ENCODE measurements at regions not wholly inside any gene's neighbourhood (a gene's known extent, or its start where the extent isn't known, plus 50 kb on each side); places are given as distances from the start of the nearest gene placed in this dataset.
"Not testable (repeated sequence)": the region's sequence is repeated elsewhere in the genome, so short reads cannot be mapped to it uniquely, and the experiment has no call there.

DNA sequence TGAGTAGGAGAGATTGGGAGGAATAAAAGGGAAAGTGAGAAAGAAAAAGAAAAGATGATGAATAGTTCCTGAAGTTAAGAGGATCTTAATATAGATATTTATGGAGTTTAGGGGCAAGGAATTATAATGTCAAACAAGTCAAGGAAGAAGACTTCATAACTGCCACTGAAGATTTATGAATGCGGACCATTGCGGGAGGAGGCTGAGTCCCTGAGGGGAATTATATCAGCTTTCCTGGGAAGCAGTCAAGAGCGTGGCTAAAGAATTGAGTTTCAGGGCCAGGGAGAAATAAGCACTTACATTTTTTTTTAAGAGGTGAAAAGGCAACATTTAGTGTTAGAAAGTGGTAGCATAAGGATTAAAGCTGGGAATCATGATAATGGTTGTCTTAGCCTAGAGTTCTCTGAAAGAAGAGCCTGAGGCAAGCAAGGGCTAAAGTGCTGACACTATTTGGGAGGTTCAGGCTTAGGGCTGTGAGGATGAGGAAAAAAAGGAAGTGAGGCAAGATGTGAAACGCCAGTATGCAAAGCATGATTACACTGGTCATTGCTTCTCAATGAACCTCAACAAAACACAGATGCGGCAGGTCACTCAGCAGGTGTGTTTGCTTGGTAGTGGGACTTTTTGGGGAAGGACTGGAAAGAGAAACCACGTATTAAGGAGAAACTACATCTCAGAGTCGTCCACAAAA is 217.1 kb downstream of the SLC4A3 start:
- DNase-seq, result no peak

DNA sequence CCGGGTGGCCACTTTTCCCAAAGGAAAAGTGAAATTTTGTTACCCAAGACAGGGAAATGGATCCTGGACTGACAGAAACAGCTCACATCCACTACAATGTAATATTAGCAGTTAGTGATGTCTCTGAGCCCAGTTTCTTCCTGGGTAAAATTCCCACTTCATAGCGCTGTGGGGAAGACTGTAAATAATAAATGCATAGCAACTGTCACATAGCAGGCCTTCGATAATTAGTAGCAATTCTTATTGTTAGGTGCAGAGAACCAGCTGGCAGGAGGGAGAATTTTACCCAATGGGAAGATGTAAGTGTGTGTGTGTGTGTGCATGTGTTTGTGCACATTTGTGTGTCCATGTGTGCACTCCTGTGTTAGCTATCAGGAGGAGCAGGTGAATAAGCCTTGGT is 221.5 kb downstream of the SLC4A3 start:
- no peak for DNase-seq

DNA sequence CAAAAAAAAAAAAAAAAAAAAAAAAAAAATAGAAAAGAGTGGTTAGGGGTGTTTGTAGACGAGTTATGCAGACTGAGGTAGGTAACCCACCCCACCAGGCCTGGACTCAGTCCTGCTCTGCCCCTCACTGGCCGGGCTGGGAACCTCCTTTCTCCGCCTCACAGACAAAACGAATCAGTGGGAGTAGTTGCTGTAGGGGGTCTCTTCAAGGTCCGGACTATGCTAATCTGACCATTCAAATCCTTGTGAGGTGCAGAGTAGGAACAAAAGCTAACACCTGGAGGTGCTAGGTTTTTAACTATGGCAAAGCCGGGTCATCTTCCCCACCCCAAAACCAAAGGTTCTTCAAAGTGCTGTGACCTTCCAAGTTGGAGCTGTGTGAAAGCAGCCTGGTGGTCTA is 223.7 kb downstream of the SLC4A3 start:
- DNase-seq, result no peak

DNA sequence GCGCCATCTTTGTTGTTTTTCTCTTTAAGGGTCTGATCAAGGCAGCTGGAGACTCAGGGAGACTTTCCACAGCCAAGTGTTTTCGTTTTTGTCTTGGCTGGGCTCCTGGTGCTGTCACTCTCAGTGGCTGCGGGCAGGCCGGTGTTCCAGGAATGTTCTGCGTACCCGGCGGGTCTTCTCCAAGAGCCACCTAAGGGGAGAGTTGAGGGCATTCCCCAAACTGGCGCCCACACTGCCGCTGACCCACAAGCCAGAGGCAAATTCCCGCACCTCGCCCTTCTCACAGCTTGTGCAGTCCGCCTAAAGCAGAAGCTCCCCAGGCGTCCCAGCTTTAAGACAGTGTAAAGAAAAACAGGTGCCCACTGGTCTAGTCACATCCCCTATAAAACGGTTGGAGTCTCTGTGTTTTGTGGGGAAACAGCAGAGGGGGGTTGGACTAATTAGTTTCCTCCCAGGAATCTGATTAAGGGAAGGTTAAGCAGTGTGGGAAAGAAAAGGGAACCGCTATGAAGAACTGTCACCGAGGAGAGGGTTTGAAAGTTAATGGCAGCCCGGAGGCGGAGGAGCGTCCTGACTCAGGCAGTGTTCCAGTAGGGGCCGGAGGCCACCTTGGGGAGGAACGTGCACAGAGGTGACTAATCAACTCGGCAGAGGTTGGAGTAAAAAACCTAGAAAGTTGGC is 224.5 kb downstream of the SLC4A3 start:
- peak; percentile 62 for DNase-seq

DNA sequence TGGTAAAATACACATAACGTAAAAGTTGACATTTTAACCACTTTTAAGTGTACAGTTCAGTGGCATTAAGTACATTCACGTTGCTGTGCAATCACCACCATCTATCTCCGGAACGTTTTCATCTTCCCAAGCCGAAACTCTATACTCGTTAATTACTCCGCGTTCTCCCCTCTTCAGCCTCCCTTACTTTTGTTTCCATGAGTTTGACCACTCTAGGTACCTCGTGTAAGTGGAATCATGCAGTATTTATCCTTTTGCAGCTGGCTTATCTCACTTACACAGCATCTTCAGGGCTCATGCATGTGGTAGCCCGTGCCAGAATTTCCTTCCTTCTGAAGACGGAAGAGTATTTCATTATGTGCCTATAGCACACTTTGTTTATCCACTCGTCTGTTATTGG is 225.2 kb downstream of the SLC4A3 start:
- DNase-seq, result no peak

DNA sequence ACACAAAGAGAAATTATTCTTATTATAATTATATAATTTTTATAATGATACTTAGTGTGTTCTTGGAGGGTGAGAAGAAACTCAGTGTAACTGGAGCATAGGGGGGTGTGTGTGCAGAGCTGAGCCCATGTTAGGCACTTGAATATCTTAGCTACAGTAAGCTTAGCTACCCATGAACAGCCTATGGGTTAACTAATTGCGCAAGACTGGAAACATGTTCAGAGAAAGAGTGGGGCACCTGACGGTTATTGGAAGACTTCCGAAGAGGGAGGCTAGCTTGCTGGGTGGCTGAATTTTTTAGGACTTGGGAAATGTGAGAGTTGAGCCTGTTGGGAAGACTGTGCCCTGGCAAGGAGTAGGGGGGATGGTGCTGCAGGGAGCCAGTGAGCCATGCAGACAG is 229.2 kb downstream of the SLC4A3 start:
- DNase-seq, result no peak

DNA sequence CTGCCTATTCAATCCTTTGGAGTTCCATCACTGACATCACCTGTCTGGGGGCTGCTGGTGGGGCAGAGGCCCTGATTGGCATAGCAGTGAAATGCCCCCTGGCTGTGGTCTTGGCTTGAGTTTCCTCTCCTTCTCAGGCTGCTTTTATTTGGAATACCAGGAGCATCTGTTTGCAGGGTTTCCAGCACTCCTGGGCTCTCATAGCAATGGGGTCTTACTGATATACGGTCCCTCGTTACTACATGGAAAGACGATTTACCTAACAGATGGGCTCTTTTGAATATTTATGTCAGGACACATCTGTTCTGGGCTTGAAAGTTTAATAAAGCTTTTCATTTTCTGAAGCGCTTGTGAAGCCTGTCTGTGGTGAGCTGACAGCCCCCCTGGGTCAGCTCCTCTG is 230.3 kb downstream of the SLC4A3 start:
- DNase-seq, result no peak

DNA sequence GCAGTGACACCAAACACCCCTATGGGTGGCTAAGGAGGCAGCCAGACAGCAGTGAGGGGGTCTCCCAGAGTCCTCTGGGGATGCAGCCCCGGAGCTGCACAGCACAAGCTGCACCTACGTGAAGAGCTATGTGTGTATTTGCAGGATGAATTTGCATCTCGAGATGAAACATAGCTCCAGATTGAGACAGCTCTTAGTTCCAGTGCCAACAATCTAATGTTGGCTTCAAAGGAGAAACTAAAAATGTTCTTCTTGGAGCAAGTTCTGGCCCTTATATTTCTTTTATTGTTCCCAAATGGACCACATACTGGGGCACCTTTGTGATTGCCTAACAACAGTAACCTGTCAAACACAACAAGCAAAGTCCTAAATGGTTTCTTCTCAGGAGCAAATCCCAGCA is 233.9 kb downstream of the SLC4A3 start:
- DNase-seq, result no peak

DNA sequence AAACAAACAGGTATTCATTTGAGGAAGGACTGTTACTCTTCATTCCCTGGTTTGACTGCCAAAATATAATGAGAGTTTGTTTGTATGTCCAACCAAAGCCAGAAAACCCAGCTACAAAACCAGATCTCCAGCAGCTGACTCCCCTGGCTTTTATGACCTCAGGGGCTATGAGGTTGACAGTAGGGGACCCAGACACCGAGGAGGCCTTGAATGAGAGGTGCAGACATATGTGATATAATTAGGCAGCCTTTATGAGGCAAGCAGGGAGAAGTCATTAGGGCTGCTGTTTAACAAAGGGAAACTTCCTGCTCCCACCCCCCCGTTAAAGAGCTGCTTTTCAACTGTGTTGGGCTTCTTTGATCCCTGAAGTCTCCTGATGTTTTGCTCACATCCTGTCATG is 236.7 kb downstream of the SLC4A3 start:
- DNase-seq, result no peak

DNA sequence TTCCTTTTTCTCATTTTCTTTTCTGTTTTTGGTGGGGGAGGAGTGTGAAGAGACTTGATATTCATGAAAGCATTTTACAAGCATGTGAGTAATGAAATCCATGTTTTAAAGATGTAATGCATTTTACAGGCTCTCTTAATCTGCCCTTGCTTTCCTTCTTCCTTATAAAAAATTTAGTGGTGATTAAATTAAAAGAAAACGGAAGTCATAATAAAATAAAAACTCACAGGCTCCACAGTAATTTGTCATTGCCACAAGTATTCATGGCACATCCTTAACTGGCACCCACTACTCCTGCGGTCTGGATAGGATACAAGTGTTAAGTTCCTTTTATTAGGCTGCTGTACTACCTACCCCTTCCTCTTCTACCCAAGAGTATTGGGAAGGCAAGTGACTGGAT is 241.2 kb downstream of the SLC4A3 start:
- no peak for DNase-seq

DNA sequence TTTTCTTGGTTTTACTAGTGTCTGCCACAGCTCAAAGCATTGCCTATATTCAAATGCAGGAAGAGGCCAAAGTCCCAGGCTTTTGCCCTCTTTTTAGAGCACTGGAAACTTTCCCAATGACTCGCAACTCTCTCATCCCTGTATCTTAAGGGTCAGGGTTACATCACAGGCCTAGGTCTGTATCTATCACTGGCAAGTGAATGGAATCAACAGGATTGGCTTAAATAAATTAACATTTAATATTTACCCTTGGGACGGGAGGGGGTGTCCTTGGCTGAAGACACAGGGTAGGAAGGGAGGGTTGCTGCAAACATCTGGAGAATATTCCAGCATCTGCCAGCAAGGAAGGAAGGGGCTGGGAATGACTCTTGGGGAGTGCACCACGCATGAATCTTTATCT is 242.6 kb downstream of the SLC4A3 start:
- no peak for DNase-seq

DNA sequence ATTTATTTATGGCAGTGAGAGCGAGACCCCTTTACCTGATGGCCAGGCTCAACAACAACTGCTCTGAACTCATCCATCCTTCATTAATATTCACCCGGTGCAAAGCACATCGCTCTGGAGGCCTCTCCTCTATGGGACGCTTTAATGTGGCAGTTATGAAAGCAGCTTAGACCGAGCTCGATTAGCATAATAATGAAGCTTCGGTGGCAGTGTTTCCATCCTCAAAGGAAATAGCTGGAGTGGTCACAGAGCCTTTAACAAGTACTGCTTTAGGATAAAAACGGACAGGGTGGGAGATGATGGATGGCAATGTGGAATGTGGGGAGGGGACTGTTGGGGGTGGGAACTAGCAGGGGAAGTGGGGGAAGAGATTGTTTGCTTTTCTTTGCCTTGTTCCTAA is 243.9 kb downstream of the SLC4A3 start:
- DNase-seq, result peak; percentile 56

DNA sequence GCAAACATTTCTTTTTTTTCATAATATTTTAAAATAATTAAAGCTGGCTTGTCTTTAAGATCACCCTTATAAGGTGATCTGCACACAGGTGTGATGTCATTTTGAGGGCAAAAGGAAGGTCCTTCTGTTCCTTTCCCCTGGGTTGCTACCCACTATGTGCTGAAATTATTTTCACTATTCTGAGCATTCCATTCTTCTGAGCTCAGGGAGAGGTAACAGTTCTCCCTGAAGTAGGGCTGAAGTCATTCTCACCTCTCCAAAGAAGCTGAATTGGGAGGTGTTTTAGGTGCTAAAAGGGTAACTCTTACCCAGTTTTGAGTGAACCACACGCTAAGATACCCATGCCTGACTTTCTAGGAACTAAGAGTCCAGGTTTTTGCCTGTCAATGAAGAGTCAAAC is 247.6 kb downstream of the SLC4A3 start:
- no peak for DNase-seq

DNA sequence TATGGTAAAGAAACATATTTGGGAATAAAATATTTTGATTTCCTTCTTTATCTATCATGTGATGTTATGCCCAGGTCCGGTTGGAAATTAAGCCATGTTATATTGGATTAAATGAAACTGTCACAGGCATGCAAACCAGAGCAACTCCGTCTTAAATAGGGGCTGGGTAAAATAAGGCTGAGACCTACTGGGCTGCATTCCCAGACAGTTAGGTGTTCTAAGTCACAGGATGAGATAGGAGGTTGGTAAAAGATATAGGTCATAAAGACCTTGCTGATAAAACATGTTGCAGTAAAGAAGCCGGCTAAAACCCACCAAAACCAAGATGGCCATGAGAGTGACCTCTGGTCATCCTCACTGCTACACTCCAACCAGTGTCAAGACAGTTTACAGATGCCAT is 248.6 kb downstream of the SLC4A3 start:
- DNase-seq, result not testable (repeated sequence)

DNA sequence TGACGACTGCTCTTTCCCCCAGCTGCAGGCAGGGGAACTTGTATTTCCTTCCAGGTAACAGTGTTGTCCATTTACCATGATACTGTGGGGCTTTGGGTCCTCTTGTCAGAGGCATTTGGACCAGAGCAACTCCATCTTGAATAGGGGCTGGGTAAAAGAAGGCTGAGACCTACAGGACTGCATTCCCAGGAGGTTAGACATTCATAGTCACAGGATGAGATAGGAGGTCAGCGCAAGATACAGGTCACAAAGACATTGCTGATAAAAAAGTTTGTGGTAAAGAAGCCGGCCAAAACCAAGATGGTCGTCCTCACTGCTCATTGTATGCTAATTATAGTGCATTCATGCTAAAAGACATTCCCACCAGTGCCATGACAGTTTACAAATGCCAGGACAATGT is 249.5 kb downstream of the SLC4A3 start:
- DNase-seq, result no peak

DNA sequence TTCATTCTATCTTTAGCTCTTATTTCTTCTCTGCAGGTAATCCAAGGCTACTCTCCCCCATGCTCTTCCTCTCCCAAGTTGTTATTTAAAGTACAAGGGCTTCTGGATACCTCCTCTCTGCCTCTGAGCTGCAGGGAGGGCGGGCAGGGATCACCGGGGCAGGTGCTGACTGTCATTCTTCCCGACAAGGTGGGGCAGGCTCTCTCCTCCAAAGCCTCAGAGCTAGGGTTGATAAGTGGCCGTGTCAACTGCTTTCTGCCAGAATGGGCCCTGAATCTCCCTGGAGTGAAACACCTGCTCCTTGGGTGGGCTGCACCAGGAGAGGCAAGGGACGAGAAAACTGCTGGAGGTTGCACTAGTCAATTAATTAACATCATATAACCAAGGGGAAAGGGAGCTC is 250.3 kb downstream of the SLC4A3 start:
- no peak for DNase-seq

DNA sequence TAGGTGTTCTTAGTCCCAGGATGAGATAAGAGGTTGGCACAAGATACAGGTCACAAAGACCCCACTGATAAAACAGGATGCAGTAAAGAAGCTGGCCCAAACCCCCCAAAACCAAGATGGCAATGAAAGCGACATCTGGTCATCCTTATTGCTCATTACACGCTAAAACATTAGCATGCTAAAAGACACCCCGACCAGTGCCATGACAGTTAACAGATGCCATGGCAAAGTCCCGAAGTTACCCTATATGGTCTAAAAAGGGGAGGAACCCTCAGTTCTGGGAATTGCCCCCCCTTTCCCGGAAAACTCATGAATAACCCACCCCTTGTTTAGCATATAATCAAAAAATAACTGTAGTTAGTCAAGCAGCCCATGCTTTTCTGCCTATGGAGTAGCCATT is 251.1 kb downstream of the SLC4A3 start:
- DNase-seq, result no peak

DNA sequence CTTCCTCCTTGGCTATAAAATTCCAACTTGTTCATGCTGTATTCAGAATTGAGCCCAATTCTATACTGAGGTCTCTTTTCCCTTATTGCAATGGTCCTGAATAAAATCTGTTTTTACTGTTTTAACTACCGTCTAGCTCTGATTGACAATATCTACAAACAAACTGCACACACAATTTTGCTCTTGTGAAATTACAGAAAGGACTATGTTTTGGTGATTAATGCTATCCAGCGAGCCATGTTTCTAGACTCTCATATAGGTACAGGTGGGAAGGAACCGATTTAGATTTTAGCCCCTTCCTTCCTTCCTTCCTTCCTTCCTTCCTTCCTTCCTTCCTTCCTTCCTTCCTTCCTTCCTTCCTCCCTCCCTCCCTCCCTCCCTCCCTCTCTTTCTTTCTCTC is 254.4 kb downstream of the SLC4A3 start:
- DNase-seq, result no peak

DNA sequence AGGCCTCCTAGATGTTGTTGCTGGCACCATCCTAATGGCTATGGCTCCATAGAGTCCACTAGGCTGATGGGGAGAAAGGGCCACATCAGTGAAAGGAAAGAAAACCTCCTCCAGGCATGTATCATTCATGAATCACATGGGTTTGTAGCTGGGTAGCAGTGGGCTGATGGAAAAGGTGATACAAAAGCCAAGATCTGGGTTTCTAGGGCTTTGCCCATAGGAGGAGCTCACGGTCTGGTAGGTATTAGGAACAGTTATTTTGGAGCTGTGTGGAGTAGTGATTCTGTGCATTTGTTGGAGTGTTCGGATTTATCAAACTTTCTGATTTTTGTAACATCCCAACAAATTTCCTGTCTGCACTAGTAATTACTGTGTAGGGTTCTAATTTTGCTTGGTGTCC is 259.2 kb downstream of the SLC4A3 start:
- DNase-seq, result no peak

DNA sequence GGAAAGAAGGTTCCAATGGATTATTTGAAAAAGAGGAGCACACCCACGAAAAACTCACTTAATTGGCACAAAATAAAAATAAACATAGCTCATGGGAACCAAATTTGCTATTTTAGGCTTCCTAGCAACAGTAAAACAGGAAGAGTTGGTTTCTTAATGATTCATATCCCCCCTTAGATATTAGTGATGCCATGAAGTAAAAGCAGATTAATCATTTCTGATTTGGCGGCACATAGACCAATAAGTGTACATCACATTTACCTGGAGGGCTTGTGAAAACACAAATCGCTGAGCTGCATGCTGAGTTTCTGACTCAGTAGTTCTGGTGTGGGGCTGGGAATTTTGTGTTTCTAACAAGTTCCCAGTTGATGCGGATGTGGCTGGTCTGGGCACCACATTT is 260.4 kb downstream of the SLC4A3 start:
- DNase-seq, result no peak

DNA sequence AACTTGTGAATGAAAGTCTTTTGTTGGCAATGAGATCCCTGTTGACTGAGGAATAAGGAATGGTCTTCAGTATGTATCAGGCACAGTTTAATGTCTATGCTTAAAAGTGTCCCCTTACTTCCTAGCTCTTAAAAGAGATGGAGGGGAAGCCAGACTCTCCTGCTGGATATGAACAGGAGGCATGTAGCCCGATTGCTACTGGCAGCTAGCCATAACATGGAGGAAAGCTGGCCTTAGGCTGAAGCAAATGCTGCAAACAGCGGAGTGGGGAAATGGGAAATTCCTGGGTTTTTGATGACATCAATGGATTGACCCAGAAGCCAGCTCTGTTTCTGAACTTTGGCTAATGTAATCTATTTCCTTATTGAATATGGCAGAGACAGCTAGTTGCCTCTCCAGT is 266.1 kb downstream of the SLC4A3 start:
- DNase-seq, result no peak

DNA sequence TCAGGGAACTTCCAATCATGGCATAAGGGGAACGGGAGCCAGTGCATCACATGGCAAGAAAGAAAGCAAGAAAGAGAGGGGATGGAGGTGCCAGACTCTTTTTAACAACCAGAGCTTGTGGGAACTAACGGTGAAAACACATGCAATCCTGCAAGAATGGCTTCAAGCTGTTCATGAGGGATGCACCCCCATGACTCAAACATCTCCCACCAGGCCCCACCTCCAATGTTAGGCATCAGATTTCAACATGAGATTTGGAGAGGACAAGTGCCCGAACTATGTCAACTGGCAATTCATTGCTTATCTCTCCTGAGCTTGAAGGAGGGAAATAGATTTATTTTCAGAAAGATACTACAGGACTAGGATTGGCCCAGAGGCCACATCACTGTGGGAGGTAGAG is 270.0 kb downstream of the SLC4A3 start:
- DNase-seq, result no peak

DNA sequence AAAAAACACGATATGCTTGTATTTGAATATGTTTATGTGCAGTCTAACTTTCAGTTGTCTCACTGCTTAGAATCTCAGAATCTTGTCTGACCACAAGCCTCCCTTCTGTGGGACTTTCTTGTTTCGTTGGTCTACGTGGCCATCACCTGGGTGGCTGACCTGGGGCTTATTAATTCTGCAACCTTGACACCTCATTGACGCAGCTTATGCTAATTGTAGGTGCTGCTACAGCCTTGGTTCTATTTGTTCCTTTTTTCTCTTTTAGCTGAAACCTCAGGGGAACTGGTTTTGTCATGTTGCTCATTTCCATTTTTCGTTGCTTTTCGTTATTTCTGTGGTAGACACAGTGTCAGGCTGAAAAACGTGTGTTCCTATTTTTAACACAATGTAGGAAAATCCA is 273.7 kb downstream of the SLC4A3 start:
- no peak for DNase-seq

DNA sequence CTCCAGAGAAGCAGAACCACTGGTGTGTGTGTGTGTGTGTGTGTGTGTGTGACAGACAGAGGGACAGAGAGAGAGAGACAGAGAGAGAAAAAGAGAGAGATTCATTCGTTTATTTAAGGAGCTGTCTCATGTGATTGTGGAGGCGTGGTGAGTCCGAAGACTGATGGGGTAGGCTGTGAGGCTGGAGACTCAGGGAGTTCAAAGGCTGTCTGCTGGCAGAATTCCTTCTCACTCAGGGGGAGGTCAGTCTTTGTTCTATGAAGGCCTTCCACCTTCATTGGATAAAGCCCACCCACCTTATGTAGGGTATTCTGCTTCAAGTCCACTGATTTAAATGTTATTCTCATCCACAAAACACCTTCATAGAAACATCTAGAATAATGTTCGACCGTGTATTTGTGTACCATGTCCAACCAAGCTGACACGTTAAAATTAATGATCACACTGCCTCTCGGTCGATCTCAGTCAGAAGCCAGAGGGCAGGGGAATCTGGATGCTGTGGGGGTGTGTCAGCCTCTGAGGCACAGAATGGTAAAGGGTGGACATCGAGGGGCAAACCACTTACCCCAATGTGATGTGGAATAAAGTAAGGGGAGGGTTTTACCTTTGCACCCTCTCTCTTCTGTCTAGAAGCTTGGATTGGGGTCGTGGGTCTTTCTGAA is 275.6 kb downstream of the SLC4A3 start:
- DNase-seq, result no peak

DNA sequence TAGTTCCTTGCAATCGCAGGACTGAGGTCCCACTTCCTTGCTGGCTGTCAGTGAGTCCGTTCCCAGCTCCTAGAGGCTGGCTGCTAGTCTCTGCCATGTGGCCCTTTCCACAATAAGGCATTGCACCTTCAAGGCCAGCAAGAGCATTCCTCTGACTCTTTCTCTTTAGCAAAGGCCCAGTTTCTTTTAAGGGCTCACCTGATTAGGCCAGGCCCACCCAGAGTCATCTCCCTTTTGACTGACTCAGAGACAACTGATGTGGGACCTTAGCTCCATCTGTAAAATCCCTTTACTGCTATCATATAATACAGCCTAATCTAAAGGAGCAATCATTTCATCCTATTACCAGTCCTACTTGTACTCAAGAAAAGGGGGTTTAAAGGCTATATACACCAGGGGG is 278.2 kb downstream of the SLC4A3 start:
- DNase-seq, result no peak
